H1 (cell line): ENCODE measurements at regions not wholly inside any gene's neighbourhood (a gene's known extent, or its start where the extent isn't known, plus 50 kb on each side); places are given as distances from the start of the nearest gene placed in this dataset.

ENCODE experiments used
- CTBP2 ChIP-seq: IDR thresholded peaks from 2 replicates; pipeline ENCODE4 v1.7.0; 2011; ENCODE audit warnings: borderline replicate concordance, mild to moderate bottlenecking, moderate library complexity, mixed read lengths, low read length; ENCODE audit not compliant: insufficient read depth, insufficient read length
- E2F6 ChIP-seq: IDR thresholded peaks from 2 replicates; pipeline ENCODE4 v1.6.1; 2012; ENCODE audit warnings: inconsistent platforms
- EP300 ChIP-seq, 2 experiments: IDR thresholded peaks; 1 replicate in 1 of 2; 2 replicates in 1 of 2; pipeline ENCODE4 v1.6.1; 2011 to 2012; ENCODE audit warnings: low read depth in 2 of 2, low read length in 2 of 2, mild to moderate bottlenecking in 2 of 2, borderline replicate concordance in 1 of 2, inconsistent platforms in 1 of 2, moderate library complexity in 1 of 2
- JUND ChIP-seq: IDR thresholded peaks from 2 replicates; pipeline ENCODE4 v1.6.1; 2011; ENCODE audit warnings: mild to moderate bottlenecking, improper control_type of control experiment, low read length
- POLR2AphosphoS5 ChIP-seq: IDR thresholded peaks from 2 replicates; pipeline ENCODE4 v1.6.1; 2011; ENCODE audit warnings: low read depth, low read length
- SP2 ChIP-seq: IDR thresholded peaks from 2 replicates; pipeline ENCODE4 v1.6.1; 2012; ENCODE audit warnings: mild to moderate bottlenecking, low read length, inconsistent platforms
- YY1 ChIP-seq: IDR thresholded peaks from 2 replicates; pipeline ENCODE4 v1.6.1; 2011; ENCODE audit warnings: low read depth, mild to moderate bottlenecking, low read length
- TF ChIP-seq, protein P1 (sequence below): IDR thresholded peaks from 2 replicates; pipeline ENCODE4 v1.6.1; 2012; ENCODE audit warnings: inconsistent platforms
- TF ChIP-seq, protein P2 (sequence below), 3 experiments: IDR thresholded peaks; 1 replicate in 2 of 3; 2 replicates in 1 of 3; pipeline versions ENCODE4 v1.5.1 to v1.6.1; 2011; ENCODE audit warnings: low read length in 3 of 3, mild to moderate bottlenecking in 3 of 3, inconsistent platforms in 2 of 3, low read depth in 1 of 3, moderate library complexity in 1 of 3; ENCODE audit not compliant: insufficient read depth in 1 of 3; ENCODE audit errors: control extremely low read depth in 1 of 3

GRCh38 chr6:22184371-22184770 is 112.5 kb downstream of the PRL start:
- no peak for TF ChIP-seq SP2
- TF ChIP-seq, protein P1, sequence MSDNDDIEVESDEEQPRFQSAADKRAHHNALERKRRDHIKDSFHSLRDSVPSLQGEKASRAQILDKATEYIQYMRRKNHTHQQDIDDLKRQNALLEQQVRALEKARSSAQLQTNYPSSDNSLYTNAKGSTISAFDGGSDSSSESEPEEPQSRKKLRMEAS, result no peak
- TF ChIP-seq EP300 (IDR thresholded peaks at IDR 0.05; ENCODE audit: borderline replicate concordance in 1 of 2, low read depth in 2 of 2, low read length in 2 of 2), result no peak
- TF ChIP-seq, protein P2, sequence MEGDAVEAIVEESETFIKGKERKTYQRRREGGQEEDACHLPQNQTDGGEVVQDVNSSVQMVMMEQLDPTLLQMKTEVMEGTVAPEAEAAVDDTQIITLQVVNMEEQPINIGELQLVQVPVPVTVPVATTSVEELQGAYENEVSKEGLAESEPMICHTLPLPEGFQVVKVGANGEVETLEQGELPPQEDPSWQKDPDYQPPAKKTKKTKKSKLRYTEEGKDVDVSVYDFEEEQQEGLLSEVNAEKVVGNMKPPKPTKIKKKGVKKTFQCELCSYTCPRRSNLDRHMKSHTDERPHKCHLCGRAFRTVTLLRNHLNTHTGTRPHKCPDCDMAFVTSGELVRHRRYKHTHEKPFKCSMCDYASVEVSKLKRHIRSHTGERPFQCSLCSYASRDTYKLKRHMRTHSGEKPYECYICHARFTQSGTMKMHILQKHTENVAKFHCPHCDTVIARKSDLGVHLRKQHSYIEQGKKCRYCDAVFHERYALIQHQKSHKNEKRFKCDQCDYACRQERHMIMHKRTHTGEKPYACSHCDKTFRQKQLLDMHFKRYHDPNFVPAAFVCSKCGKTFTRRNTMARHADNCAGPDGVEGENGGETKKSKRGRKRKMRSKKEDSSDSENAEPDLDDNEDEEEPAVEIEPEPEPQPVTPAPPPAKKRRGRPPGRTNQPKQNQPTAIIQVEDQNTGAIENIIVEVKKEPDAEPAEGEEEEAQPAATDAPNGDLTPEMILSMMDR (IDR thresholded peaks at IDR 0.05; ENCODE audit: control extremely low read depth in 1 of 3, insufficient read depth in 1 of 3, low read depth in 1 of 3, low read length in 3 of 3), result no peak
- TF ChIP-seq E2F6, result no peak
- no peak for TF ChIP-seq JUND
- no peak for TF ChIP-seq POLR2AphosphoS5
- TF ChIP-seq CTBP2, result no peak
- TF ChIP-seq YY1, result no peak
